ENCODE measurements at regions not wholly inside any gene's neighbourhood (a gene's known extent, or its start where the extent isn't known, plus 50 kb on each side); places are given as distances from the start of the nearest gene placed in this dataset.

GRCh38 chr1:221317537-221317936, 424.4 kb downstream of the DUSP10 start:
- H3K27me3 ChIP-seq (replicated peaks; ENCODE audit: insufficient read depth): no peaks in the 10 kb centered on the region
- H3K4me1 ChIP-seq (ENCODE audit: insufficient read depth): peaks cover 22% of the 10 kb centered on the region
- H3K27ac ChIP-seq: no peak overlapping the region
- H2AFZ ChIP-seq: no peak overlapping the region
- H4K20me1 ChIP-seq (ENCODE audit: insufficient read depth): no peaks in the 10 kb centered on the region
- H3K9ac ChIP-seq: no peak overlapping the region
- H3K9me3 ChIP-seq (ENCODE audit: low read depth): no peaks in the 10 kb centered on the region
- TF ChIP-seq EZH2 (IDR thresholded peaks at IDR 0.05; ENCODE audit: insufficient read depth, poor library complexity, severe bottlenecking) (no peak), EZH2phosphoT487 (IDR thresholded peaks at IDR 0.05; ENCODE audit: insufficient read depth, low read depth) (no peak)
- H3K4me3 ChIP-seq: no peak overlapping the region
- in situ Hi-C loops (cut with MboI): no loop called here
- H3K4me2 ChIP-seq (ENCODE audit: unreplicated experiment): no peak overlapping the region
- H3F3A ChIP-seq (ENCODE audit: insufficient read depth): peaks cover 16% of the 10 kb centered on the region; the same call in 1 of the 2 replicates
- no peak for DNase-seq
- WGBS, 2 experiments (ENCODE audit: low coverage in 1 of 2, low lambda C conversion rate in 2 of 2, missing lambda C conversion rate in 2 of 2): 87 to 95% methylated on average over 3 of the region's 3 CpGs
- no peaks in the 10 kb centered on the region for H3K9me2 ChIP-seq (ENCODE audit: insufficient read depth)
- no peaks in the 10 kb centered on the region for H3K36me3 ChIP-seq (ENCODE audit: low read depth)
- H3K79me2 ChIP-seq (ENCODE audit: insufficient read depth): no peaks in the 10 kb centered on the region

- Histone ChIP-seq H3K9me2 (ENCODE audit: insufficient read depth) (no peaks in the 10 kb centered on the region), H3K36me3 (ENCODE audit: low read depth) (no peaks in the 10 kb centered on the region), H3K79me2 (ENCODE audit: insufficient read depth) (no peaks in the 10 kb centered on the region), H3K9me3 (ENCODE audit: low read depth) (no peaks in the 10 kb centered on the region), H2AFZ (no peak overlapping the region), H3K9ac (no peak overlapping the region), H3K27ac (no peak overlapping the region), H3F3A (ENCODE audit: insufficient read depth) (no peaks in the 10 kb centered on the region), H3K4me3 (no peak overlapping the region), H4K20me1 (ENCODE audit: insufficient read depth) (no peaks in the 10 kb centered on the region), H3K4me2 (ENCODE audit: unreplicated experiment) (no peak overlapping the region), H3K4me1 (ENCODE audit: insufficient read depth) (no peaks in the 10 kb centered on the region), H3K27me3 (replicated peaks; ENCODE audit: insufficient read depth) (0 out of 2 replicates have a peak, but pooled peaks cover 5% of the 10 kb centered on the region)
- in situ Hi-C loops (cut with MboI): no loop called here
- no peak for DNase-seq
- 49 to 53% methylated on average over 4 of the region's 4 CpGs for WGBS, 2 experiments (ENCODE audit: low coverage in 1 of 2, low lambda C conversion rate in 2 of 2, missing lambda C conversion rate in 2 of 2)
- TF ChIP-seq EZH2 (IDR thresholded peaks at IDR 0.05; ENCODE audit: insufficient read depth, poor library complexity, severe bottlenecking) (no peak), EZH2phosphoT487 (IDR thresholded peaks at IDR 0.05; ENCODE audit: insufficient read depth, low read depth) (no peak)
Measured at GRCh38 chr1:221327954-221328353, 413.9 kb downstream of the DUSP10 start.

DNA sequence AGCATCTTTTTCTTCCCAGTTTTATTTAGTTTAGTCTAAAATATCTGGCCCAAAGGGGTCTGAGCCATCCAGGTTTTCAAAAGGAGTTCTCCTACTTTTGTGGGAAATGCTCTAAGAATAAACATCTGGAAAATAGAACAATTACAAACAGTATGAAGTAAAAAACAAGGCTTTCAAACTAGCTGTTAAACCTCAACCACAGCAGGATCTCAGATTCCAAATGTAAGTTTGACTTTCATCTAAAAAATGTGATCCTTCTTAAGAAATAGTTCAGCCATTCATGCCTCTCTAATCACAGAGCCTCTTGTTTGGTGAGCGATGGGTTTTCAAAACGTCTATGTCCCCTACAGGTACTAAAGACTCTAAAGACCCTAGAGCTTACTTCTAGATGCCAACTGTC, 413.5 kb downstream of the DUSP10 start:
- WGBS, 2 experiments (ENCODE audit: low coverage in 1 of 2, low lambda C conversion rate in 2 of 2, missing lambda C conversion rate in 2 of 2): 87 to 96% methylated on average over 2 of the region's 2 CpGs
- Histone ChIP-seq H3K9me3 (ENCODE audit: low read depth) (no peaks in the 10 kb centered on the region), H3K9ac (no peak overlapping the region), H3K4me2 (ENCODE audit: unreplicated experiment) (no peak overlapping the region), H4K20me1 (ENCODE audit: insufficient read depth) (no peaks in the 10 kb centered on the region), H3F3A (ENCODE audit: insufficient read depth) (no peaks in the 10 kb centered on the region), H3K4me3 (no peak overlapping the region), H3K27ac (no peak overlapping the region), H3K27me3 (replicated peaks; ENCODE audit: insufficient read depth) (0 out of 2 replicates have a peak, but pooled peaks cover 5% of the 10 kb centered on the region), H3K9me2 (ENCODE audit: insufficient read depth) (no peaks in the 10 kb centered on the region), H2AFZ (no peak overlapping the region), H3K36me3 (ENCODE audit: low read depth) (no peaks in the 10 kb centered on the region), H3K79me2 (ENCODE audit: insufficient read depth) (no peaks in the 10 kb centered on the region), H3K4me1 (ENCODE audit: insufficient read depth) (no peaks in the 10 kb centered on the region)
- in situ Hi-C loops (cut with MboI): no loop called here
- no peak for TF ChIP-seq EZH2 (IDR thresholded peaks at IDR 0.05; ENCODE audit: insufficient read depth, poor library complexity, severe bottlenecking)
- TF ChIP-seq EZH2phosphoT487 (IDR thresholded peaks at IDR 0.05; ENCODE audit: insufficient read depth, low read depth): no peak
- no peak for DNase-seq

DNA sequence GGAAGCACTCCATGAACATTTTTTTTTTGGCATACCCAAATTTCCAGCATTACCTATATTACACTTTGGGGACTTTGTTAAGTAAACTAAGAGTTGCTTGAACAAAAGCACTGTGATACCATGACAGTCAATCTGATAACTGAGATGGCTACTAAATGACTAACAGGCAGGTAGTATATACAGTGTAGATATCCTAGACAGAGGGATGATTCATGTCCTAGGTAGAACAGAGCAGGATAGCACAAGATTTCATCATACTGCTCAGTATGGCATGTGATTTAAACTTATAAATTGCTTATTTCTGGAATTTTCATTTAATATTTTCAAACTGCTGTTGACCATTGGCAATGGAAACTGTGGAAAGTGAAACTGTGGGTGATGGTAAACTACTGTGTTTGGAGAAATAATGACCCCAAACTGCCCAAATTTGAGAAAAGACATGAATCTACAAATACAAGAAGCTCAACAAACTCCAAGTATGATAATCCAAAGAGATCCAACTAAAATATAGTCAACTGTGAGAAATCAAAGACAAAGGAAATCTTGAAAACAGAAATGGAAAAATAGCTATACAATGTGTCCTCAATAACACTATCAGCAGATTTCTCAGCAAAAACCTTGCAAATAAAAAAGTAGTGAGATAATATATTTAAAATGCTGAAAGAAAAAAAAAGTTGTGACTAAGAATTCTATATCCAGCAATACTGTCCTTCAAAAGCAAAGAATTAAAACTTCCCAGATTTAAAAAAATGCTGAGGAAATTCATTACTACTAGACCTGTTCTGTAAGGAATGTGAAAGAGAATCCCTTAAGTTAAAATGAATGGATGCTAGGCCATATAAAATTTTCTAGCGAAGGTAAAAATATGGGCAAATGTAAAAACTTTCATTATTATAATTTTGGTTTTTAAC, 410.4 kb downstream of the DUSP10 start:
- Histone ChIP-seq H3K4me2 (ENCODE audit: unreplicated experiment) (no peak overlapping the region), H3K79me2 (ENCODE audit: insufficient read depth) (no peaks in the 10 kb centered on the region), H3K9me2 (ENCODE audit: insufficient read depth) (no peaks in the 10 kb centered on the region), H3K9ac (no peak overlapping the region), H3K27ac (no peak overlapping the region), H4K20me1 (ENCODE audit: insufficient read depth) (no peaks in the 10 kb centered on the region), H3K4me1 (ENCODE audit: insufficient read depth) (peaks cover 19% of the 10 kb centered on the region), H3K9me3 (ENCODE audit: low read depth) (no peaks in the 10 kb centered on the region), H3K36me3 (ENCODE audit: low read depth) (no peaks in the 10 kb centered on the region), H3F3A (ENCODE audit: insufficient read depth) (peaks cover 18% of the 10 kb centered on the region; the same call in 1 of the 2 replicates), H3K27me3 (replicated peaks; ENCODE audit: insufficient read depth) (no peaks in the 10 kb centered on the region), H3K4me3 (no peak overlapping the region), H2AFZ (no peak overlapping the region)
- in situ Hi-C loops (cut with MboI): no loop called here
- no peak for DNase-seq
- 94 to 100% methylated on average over 1 of the region's 1 CpG for WGBS, 2 experiments (ENCODE audit: low coverage in 1 of 2, low lambda C conversion rate in 2 of 2, missing lambda C conversion rate in 2 of 2)
- TF ChIP-seq EZH2 (IDR thresholded peaks at IDR 0.05; ENCODE audit: insufficient read depth, poor library complexity, severe bottlenecking) (no peak), EZH2phosphoT487 (IDR thresholded peaks at IDR 0.05; ENCODE audit: insufficient read depth, low read depth) (no peak)
